B cell (primary cell): ENCODE measurements at regions not wholly inside any gene's neighbourhood (a gene's known extent, or its start where the extent isn't known, plus 50 kb on each side); places are given as distances from the start of the nearest gene placed in this dataset.

Source experiments
- ATAC-seq: fragments of 200-7000 bp; cut with Tn5 transposase; one replicate; pipeline ENCODE4 v1.10.0; 2021; ENCODE audit warnings: low read depth, mild to moderate bottlenecking, moderate number of reproducible peaks, moderate library complexity
- CTCF ChIA-PET: fragments of 350-600 bp; sonication (Branson Sonifier 250); formaldehyde crosslinking; loops from one replicate; lab custom pipeline; 2021; ENCODE audit warnings: antibody characterized with exemption, inconsistent platforms; lab: Charles Lee
- POLR2A ChIA-PET: fragments of 350-600 bp; sonication (Branson Sonifier 250); formaldehyde crosslinking; loops from one replicate; lab custom pipeline; 2021; ENCODE audit warnings: antibody characterized with exemption; lab: Charles Lee
- DNase-seq: peaks from one replicate; pipeline ENCODE4 v3.0.0; 2013
- H2AFZ ChIP-seq: 2 replicates; pipeline ENCODE4 v1.6.1; 2012; ENCODE audit warnings: mild to moderate bottlenecking, low read depth, low read length; ENCODE audit not compliant: insufficient read depth, poor library complexity, severe bottlenecking
- H3K27ac ChIP-seq, 2 donors: 1 replicate in 1 of 2; 2 replicates in 1 of 2; pipeline ENCODE4 v1.5.1; 2012 to 2013; ENCODE audit warnings: low read length in 2 of 2, mild to moderate bottlenecking in 2 of 2, moderate library complexity in 1 of 2
- H3K27me3 ChIP-seq, 4 experiments: fragments of 200-600 bp in 1 of 4; sonication (generic) in 1 of 4; replicated peaks in 1 of 4; 1 replicate in 2 of 4; 2 replicates in 2 of 4; pipeline versions ENCODE4 v1.6.1 to v1.7.0; 2013 to 2016; ENCODE audit warnings: low read length in 3 of 4, mild to moderate bottlenecking in 2 of 4, mixed read lengths in 1 of 4, moderate library complexity in 1 of 4; ENCODE audit not compliant: insufficient read depth in 4 of 4, control insufficient read depth in 3 of 4; ENCODE audit errors: control extremely low read depth in 1 of 4
- H3K36me3 ChIP-seq, 2 experiments: replicated peaks in 1 of 2; 1 replicate in 1 of 2; 2 replicates in 1 of 2; pipeline versions ENCODE4 v1.6.1 to v1.7.1; 2013; ENCODE audit warnings: low read length in 1 of 2; ENCODE audit not compliant: insufficient read depth in 2 of 2, control insufficient read depth in 1 of 2; ENCODE audit errors: control extremely low read depth in 1 of 2, extremely low read depth in 1 of 2
- H3K4me1 ChIP-seq, 2 donors: fragments of 200-600 bp in 1 of 2; sonication (generic) in 1 of 2; 1 replicate in 1 of 2; 2 replicates in 1 of 2; pipeline versions ENCODE4 v1.5.1 to v1.6.1; 2013 to 2017; ENCODE audit warnings: low read length in 2 of 2; ENCODE audit not compliant: control insufficient read depth in 2 of 2, insufficient read depth in 2 of 2
- H3K4me2 ChIP-seq: replicated peaks from 2 replicates; pipeline ENCODE3; 2012; ENCODE audit warnings: mild to moderate bottlenecking, low read depth, low read length; ENCODE audit not compliant: poor library complexity, severe bottlenecking
- H3K4me3 ChIP-seq, 5 experiments: fragments of 200-600 bp in 1 of 5; sonication (generic) in 1 of 5; 1 replicate in 3 of 5; 2 replicates in 2 of 5; pipeline versions ENCODE4 v1.5.1 to v1.7.0; 2011 to 2016; ENCODE audit warnings: low read length in 4 of 5, mild to moderate bottlenecking in 4 of 5, low read depth in 2 of 5, control low read depth in 1 of 5, moderate library complexity in 1 of 5; ENCODE audit not compliant: insufficient read depth in 1 of 5; ENCODE audit errors: control extremely low read depth in 1 of 5, extremely low read depth in 1 of 5
- H3K79me2 ChIP-seq: fragments of 200-600 bp; sonication (generic); one replicate; pipeline ENCODE4 v1.6.0; 2016; ENCODE audit warnings: low read length; ENCODE audit not compliant: control insufficient read depth, insufficient read depth
- H3K9ac ChIP-seq: fragments of 200-600 bp; sonication (generic); 2 replicates; pipeline ENCODE4 v1.6.1; 2017; ENCODE audit warnings: mild to moderate bottlenecking, low read length, moderate library complexity
- H3K9me3 ChIP-seq, 3 donors: one replicate each; pipeline versions ENCODE4 v1.6.1 to v1.7.1; 2013; ENCODE audit warnings: low read length in 2 of 3; ENCODE audit not compliant: control insufficient read depth in 2 of 3, insufficient read depth in 1 of 3; ENCODE audit errors: control extremely low read depth in 1 of 3
- H4K20me1 ChIP-seq: 2 replicates; pipeline ENCODE4 v1.6.0; 2012; ENCODE audit warnings: mild to moderate bottlenecking, low read length; ENCODE audit not compliant: insufficient read depth, control insufficient read depth, poor library complexity, severe bottlenecking
- H3K27ac Mint-ChIP-seq: one replicate; pipeline ENCODE4 v1.8.0; 2021; ENCODE audit warnings: mixed read lengths
- H3K27me3 Mint-ChIP-seq: one replicate; pipeline ENCODE4 v1.8.0; 2021; ENCODE audit warnings: mixed read lengths
- H3K4me1 Mint-ChIP-seq: one replicate; pipeline ENCODE4 v1.8.0; 2021; ENCODE audit warnings: mixed read lengths
- H3K4me3 Mint-ChIP-seq: one replicate; pipeline ENCODE4 v1.8.0; 2021; ENCODE audit warnings: mixed read lengths
- H3K9me3 Mint-ChIP-seq: one replicate; pipeline ENCODE4 v1.8.0; 2022; ENCODE audit warnings: mixed read lengths; ENCODE audit not compliant: insufficient read depth
- CTCF ChIP-seq: fragments of 200-600 bp; IDR thresholded peaks from one replicate; pipeline ENCODE4 v1.8.0; 2022; ENCODE audit warnings: antibody characterized with exemption, mild to moderate bottlenecking
- EZH2 ChIP-seq: IDR thresholded peaks from 2 replicates; pipeline ENCODE4 v1.6.1; 2012; ENCODE audit warnings: borderline replicate concordance, low read depth, mild to moderate bottlenecking, moderate library complexity, low read length; ENCODE audit not compliant: insufficient read depth, poor library complexity, severe bottlenecking
- WGBS: methylation state at CpG from one replicate; pipeline ENCODE4 v1.1.5; 2013; ENCODE audit warnings: missing lambda C conversion rate; ENCODE audit not compliant: insufficient coverage; 5-methylcytosine and 5-hydroxymethylcytosine counted together
- intact Hi-C: fragments of 100-400 bp; cut with micrococcal nuclease; formaldehyde crosslinking; loops from one replicate; pipeline ENCODE4 v1.10.0; 2022

- Histone ChIP-seq H3K9ac (no peak overlapping the region), H3K36me3 (no peaks in the 10 kb centered on the region), H3K4me2 (no peak overlapping the region), H3K27me3 (no peaks in the 10 kb centered on the region), H3K27ac (no peak overlapping the region), H3K4me3 (no peak overlapping the region), H3K9me3 (peaks cover 0 to 3% (median 0%) of the 10 kb centered on the region in 3 donors), H4K20me1 (no peaks in the 10 kb centered on the region), H2AFZ (no peak overlapping the region), H3K4me1 (no peaks in the 10 kb centered on the region), H3K79me2 (no peaks in the 10 kb centered on the region)
- ChIA-PET POLR2A (no interaction called here), CTCF (no interaction called here)
- no peak overlapping the region for H3K27ac Mint-ChIP-seq
- no peak overlapping the region for H3K4me3 Mint-ChIP-seq
- intact Hi-C loops, result no loop called here
- H3K9me3 Mint-ChIP-seq, result peaks cover 2% of the 10 kb centered on the region
- no peaks in the 10 kb centered on the region for H3K27me3 Mint-ChIP-seq
- TF ChIP-seq CTCF, result no peak
- TF ChIP-seq EZH2, result no peak
- 89% methylated on average over 1 of the region's 1 CpG for WGBS
- no peaks in the 10 kb centered on the region for H3K4me1 Mint-ChIP-seq
- ATAC-seq (no peak), DNase-seq (no peak)
These were observed 614.2 kb upstream of the NRSN1 start for GRCh38 chr6:23511817-23512216.

GRCh38 chr6:23518294-23518693 is 607.7 kb upstream of the NRSN1 start:
- H3K9me3 ChIP-seq, result peaks cover 0 to 2% (median 0%) of the 10 kb centered on the region in 3 donors
- no peaks in the 10 kb centered on the region for H4K20me1 ChIP-seq
- Mint-ChIP-seq H3K27ac (no peak overlapping the region), H3K27me3 (no peaks in the 10 kb centered on the region), H3K4me3 (no peak overlapping the region), H3K4me1 (no peaks in the 10 kb centered on the region), H3K9me3 (no peaks in the 10 kb centered on the region)
- no peak overlapping the region for H2AFZ ChIP-seq
- H3K4me2 ChIP-seq, result no peak overlapping the region
- intact Hi-C loops, result no loop called here
- H3K4me3 ChIP-seq, result no peak overlapping the region
- no peaks in the 10 kb centered on the region for H3K4me1 ChIP-seq
- no peak overlapping the region for H3K9ac ChIP-seq
- POLR2A ChIA-PET, result no interaction called here
- H3K27ac ChIP-seq, result no peak overlapping the region
- ATAC-seq (no peak), DNase-seq (no peak)
- no peaks in the 10 kb centered on the region for H3K79me2 ChIP-seq
- no peaks in the 10 kb centered on the region for H3K36me3 ChIP-seq
- no peaks in the 10 kb centered on the region for H3K27me3 ChIP-seq
- 79% methylated on average over 3 of the region's 6 CpGs for WGBS
- CTCF ChIA-PET, result no interaction called here
- TF ChIP-seq EZH2 (no peak), CTCF (no peak)
